Globus pallidus (tissue), 1 donor: ENCODE measurements at regions not wholly inside any gene's neighbourhood (a gene's known extent, or its start where the extent isn't known, plus 50 kb on each side); places are given as distances from the start of the nearest gene placed in this dataset.
"Not testable (repeated sequence)": the region's sequence is repeated elsewhere in the genome, so short reads cannot be mapped to it uniquely, and the experiment has no call there.

Experiments used
- DNase-seq: peaks from one replicate; pipeline ENCODE4 v3.0.0-alpha.2; 2015; ENCODE audit warnings: low spot score

DNA sequence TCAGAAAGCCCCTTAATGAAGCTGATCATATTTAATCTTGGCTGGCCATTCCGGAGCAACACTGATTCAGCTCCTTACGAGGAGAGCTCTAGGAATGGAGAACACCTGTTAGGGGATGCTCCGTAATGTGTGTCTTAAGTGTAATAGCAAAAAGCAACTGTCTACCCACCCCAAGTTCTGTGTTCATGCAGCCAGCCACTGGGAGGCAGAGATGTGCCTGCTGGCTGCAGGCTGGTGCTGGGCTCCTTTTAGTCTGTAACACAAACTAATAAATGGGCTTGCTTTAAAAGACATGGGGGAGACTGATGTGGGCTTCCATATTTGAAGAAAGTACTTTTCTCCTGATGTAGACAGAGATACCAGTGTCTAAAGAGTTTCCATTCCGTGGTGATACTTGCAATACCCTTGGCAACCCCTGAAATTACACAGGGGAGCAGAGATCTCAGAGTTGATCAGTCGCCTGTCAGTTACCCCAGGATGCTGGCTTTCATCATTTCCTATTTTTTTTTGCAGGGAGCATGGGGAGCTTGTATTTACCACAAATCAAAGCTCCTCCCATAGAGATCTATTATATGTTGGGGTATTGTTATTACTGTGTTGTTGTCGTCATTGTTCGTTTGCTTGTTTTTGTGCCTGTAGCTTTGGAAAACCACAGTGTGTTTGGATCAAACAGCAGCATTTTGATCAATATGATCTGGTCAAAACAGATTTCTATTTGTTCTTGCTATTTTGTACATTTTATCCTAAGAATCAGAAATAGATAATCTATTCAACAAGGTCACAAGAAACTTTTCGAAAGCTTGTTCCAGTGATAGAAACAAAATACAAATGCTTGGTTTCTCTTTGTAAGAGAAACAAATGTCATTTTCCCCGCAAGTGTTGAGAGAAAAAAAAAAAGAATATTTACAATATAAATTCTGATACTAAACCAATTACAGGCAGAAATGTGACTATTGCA, 65.8 kb downstream of the MTX3 start:
- DNase-seq, result no peak

- no peak for DNase-seq
Observed at GRCh38 chr5:79923431-79923830, 67.6 kb downstream of the MTX3 start.

- no peak for DNase-seq
Observed at GRCh38 chr5:79922626-79923025, 68.4 kb downstream of the MTX3 start.

DNA sequence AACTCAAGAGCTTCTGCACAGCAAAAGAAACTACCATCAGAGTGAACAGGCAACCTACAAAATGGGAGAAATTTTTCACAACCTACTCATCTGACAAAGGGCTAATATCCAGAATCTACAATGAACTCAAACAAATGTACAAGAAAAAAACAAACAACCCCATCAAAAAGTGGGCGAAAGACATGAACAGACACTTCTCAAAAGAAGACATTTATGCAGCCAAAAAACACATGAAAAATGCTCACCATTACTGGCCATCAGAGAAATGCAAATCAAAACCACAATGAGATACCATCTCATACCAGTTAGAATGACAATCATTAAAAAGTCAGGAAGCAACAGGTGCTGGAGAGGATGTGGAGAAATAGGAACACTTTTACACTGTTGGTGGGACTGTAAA, 83.6 kb downstream of the MTX3 start:
- DNase-seq, result not testable (repeated sequence)

- DNase-seq, result not testable (repeated sequence)
Observed at GRCh38 chr5:79902571-79902970, 88.5 kb downstream of the MTX3 start.

DNA sequence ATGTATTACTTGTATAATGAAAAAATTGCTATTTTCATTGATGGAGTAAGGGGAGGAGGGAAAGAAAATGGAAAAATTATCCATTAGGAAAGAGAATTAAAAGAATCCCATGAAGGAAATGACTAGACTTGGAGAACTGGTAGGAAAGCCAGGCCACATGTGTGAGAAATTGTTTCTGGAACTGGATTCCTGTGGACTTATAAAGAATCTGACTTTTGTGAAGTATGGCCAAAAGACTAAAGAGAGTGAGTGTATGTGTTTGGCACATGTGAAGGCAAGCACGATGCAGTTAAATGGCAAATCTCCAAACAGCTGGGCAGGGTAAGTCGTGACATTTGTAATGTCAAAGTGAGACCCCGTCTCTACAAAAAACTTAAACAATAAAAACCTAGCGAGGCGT, 89.4 kb downstream of the MTX3 start:
- DNase-seq, result no peak

- no peak for DNase-seq
Observed at GRCh38 chr5:79898611-79899010, 92.5 kb downstream of the MTX3 start.

GRCh38 chr5:79893976-79894375, 97.1 kb downstream of the MTX3 start:
- DNase-seq, result no peak

GRCh38 chr5:79893485-79893884, 97.6 kb downstream of the MTX3 start:
- DNase-seq, result no peak

DNA sequence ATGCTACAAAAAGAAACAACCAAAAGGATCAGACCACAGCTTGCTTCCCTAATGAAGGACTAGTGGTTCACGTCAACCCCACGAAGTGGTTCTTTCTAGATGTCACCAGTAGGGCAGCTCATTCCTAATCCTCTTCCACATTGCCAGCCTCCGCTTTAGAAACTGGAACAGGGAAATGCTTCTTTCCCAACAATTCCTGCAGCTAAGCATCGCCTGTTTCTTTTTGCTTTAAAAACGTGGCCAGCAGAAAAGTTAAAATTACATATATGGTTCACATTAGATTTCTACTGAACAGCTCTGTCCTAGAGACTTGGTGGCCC, 100.2 kb downstream of the MTX3 start:
- no peak for DNase-seq

DNA sequence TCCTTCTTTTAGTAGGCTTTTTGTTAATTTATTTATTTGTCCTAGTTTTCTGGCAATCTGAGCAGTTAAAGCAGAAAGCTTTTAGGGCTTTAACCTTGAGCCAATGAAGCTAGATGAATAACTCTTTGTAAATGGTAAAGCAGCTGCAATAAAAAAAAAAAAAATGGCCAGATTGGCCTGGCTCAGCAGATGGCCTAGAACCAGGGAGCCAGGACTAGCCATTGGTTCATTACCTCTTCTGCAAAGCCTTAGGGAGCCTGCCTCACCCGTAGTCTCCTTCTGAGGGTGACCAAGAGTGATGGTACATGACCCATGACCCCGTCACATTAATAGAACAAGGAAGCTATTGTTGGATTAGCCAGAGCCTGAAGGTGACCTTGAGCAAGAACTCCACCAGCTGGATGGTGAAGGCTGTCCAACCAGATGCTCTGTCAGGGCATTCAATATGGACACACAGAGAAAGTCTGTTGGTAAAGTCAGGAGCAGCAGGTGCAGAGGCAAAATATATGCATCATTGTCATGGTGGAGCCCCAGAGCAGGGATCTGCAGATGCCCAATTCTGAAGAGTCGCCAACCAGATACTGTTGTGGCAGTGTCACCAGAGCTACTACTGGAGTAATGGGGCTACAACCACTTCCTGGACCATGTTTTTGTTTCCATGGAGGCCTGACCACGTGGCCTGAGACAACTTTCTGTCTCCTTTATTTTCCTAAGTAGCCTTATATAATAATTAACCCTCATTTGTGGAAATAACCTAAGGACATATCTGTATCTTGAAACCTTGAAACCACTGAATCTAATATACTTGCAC, 100.7 kb downstream of the MTX3 start:
- peak; percentile 10 for DNase-seq

DNA sequence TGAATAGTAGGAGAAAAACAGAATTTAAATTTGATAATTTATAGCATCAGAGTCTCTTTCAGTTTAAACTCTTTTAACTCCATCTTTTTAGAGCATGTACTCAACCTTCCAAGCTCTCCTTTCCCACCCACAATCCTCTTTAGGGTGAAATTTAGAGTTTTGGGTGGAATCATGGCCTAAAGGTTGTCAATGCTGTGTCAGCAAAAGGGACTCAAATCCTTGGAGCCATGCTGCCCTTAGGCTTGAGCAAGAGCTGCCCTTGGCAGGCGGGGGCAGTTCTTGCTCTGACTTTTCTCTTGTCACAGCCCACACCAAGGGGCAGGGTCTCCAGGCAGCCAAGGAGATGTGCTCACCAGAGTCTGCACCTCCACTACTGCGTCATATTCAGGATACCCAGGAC, 102.4 kb downstream of the MTX3 start:
- no peak for DNase-seq

GRCh38 chr5:79886925-79887655, 104.0 kb downstream of the MTX3 start:
- DNase-seq, result no peak

DNA sequence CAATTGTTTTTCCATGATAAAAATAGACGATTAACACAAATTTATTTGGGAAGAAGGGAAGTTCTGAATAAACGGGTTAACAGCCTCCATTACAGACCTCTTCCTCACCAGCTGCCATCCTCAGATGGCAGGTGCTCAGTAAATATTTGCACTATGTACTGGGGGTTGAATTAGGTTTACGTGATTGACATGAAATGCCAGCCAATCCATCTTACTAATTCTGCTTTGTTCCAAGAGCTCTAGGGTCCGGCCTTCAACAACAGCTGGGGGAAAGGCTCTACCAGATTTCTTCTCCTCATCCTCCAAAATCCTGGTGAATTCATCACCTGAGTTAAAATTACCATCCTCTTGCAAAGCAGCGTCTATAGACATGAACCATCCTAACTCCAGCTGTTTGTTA, 104.6 kb downstream of the MTX3 start:
- no peak for DNase-seq

GRCh38 chr5:79879880-79880279, 111.2 kb downstream of the MTX3 start:
- DNase-seq, result not testable (repeated sequence)

GRCh38 chr5:79878721-79879336, 112.2 kb downstream of the MTX3 start:
- DNase-seq, result no peak

DNA sequence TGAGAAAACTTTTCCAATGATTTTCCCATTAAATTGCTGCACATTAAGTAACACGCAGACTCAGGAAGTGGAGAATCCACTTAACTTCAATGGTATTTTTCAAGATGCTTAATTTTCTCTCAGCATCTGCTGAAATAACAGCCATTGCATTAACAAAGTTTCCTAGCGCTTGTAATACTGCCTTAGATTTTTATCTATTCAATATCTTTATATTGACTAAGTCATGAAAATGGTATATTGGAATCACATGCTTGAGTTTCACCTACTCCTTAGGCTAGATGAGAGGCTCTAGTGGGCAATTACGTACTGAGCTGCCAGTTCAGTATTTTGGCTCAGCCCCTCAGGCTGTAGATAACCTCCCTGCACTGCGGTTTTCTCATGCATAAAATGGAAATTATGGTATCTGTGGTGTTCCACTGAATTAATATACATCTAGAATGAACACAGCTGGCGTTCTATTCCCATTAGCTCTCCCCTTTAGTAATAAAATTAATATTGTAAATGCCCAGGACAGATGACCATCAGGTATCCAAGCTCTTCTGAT, 112.9 kb downstream of the MTX3 start:
- DNase-seq, result no peak

- no peak for DNase-seq
Observed at GRCh38 chr5:79876456-79876855, 114.6 kb downstream of the MTX3 start.

DNA sequence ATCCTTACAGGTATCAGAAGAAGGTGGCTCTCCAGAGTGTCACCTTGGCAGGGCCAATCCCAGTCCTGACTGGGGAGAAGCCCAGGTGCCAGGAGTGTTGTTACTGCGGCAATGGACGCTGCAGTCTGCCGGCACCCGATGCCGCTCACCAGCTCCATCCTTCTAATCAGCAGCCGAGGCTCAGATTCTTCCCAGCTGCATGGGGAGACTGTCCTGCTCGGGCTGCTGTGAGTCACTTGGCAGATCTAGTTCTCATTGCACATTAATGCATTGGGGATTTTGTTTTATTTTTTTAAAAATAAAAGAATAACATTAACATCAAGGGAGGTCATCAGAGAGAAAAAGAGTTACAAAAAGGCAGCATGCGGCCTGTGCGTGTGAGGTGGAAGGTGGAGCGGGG, 115.8 kb downstream of the MTX3 start:
- DNase-seq, result no peak

GRCh38 chr5:79873187-79873586, 117.9 kb downstream of the MTX3 start:
- no peak for DNase-seq

GRCh38 chr5:79872291-79872690, 118.8 kb downstream of the MTX3 start:
- DNase-seq, result no peak
